IMR-90 (cell line): ENCODE measurements at regions not wholly inside any gene's neighbourhood (a gene's known extent, or its start where the extent isn't known, plus 50 kb on each side); places are given as distances from the start of the nearest gene placed in this dataset.
"Not testable (repeated sequence)": the region's sequence is repeated elsewhere in the genome, so short reads cannot be mapped to it uniquely, and the experiment has no call there.

Experiments
- ATAC-seq: fragments of 200-7000 bp; cut with Tn5 transposase; 2 replicates; pipeline ENCODE4 v1.9.1; 2020; ENCODE audit warnings: low read depth, mild to moderate bottlenecking, moderate library complexity
- BruUV-seq: library from RNA; stranded (reverse); fragments of 400-500 nt; replicated peaks from 2 replicates; lab custom pipeline; 2021; lab: Mats Ljungman, UMichigan
- CTCF ChIA-PET: fragments of 300-600 bp; formaldehyde crosslinking; extraction: SDS; loops from one replicate; lab custom pipeline; 2021; ENCODE audit warnings: antibody characterized with exemption; lab: Yijun Ruan, JAX
- POLR2A ChIA-PET: fragments of 300-600 bp; sonication (Branson Sonifier 250); formaldehyde crosslinking; loops from one replicate; lab custom pipeline; 2022; ENCODE audit warnings: antibody characterized with exemption; ENCODE audit not compliant: unreplicated experiment; lab: Charles Lee
- DNase-seq: peaks from one replicate; pipeline ENCODE4 v3.0.0; 2013
- H2AFZ ChIP-seq: replicated peaks from 2 replicates; pipeline ENCODE3; 2013; ENCODE audit warnings: low read length, mild to moderate bottlenecking; ENCODE audit not compliant: poor library complexity
- H2AK5ac ChIP-seq: 2 replicates; pipeline ENCODE4 v1.6.1; 2013; ENCODE audit warnings: low read depth, low read length, inconsistent platforms
- H2AK9ac ChIP-seq: replicated peaks from 2 replicates; pipeline ENCODE3; 2013; ENCODE audit warnings: mild to moderate bottlenecking, low read depth, low read length, moderate library complexity; ENCODE audit not compliant: poor library complexity
- H2BK120ac ChIP-seq: 2 replicates; pipeline ENCODE4 v1.6.1; 2013; ENCODE audit warnings: low read depth, low read length, inconsistent platforms
- H2BK15ac ChIP-seq: 3 replicates; pipeline ENCODE4 v1.6.1; 2013; ENCODE audit warnings: low read depth, low read length, inconsistent platforms
- H2BK20ac ChIP-seq: 2 replicates; pipeline ENCODE4 v1.6.1; 2013; ENCODE audit warnings: low read depth, mild to moderate bottlenecking, inconsistent platforms, low read length, moderate library complexity
- H2BK5ac ChIP-seq: 2 replicates; pipeline ENCODE4 v1.6.1; 2013; ENCODE audit warnings: mild to moderate bottlenecking, low read depth, low read length, inconsistent platforms; ENCODE audit not compliant: poor library complexity, severe bottlenecking
- H3K14ac ChIP-seq: replicated peaks from 2 replicates; pipeline ENCODE4 v1.6.1; 2013; ENCODE audit warnings: low read depth, low read length, inconsistent platforms
- H3K18ac ChIP-seq: 2 replicates; pipeline ENCODE4 v1.6.1; 2013; ENCODE audit warnings: low read depth, low read length, control low read depth
- H3K23ac ChIP-seq: 2 replicates; pipeline ENCODE4 v1.6.1; 2013; ENCODE audit warnings: low read depth, low read length, inconsistent platforms
- H3K27ac ChIP-seq: 2 replicates; pipeline ENCODE4 v1.5.1; 2013; ENCODE audit warnings: mild to moderate bottlenecking, control low read depth, low read length; ENCODE audit not compliant: insufficient read depth
- H3K27me3 ChIP-seq: 2 replicates; pipeline ENCODE4 v1.6.1; 2013; ENCODE audit warnings: low read length; ENCODE audit not compliant: control insufficient read depth, insufficient read depth
- H3K36me3 ChIP-seq: 2 replicates; pipeline ENCODE4 v1.6.1; 2013; ENCODE audit warnings: low read length, mixed read lengths; ENCODE audit not compliant: control insufficient read depth, insufficient read depth
- H3K4ac ChIP-seq: 2 replicates; pipeline ENCODE4 v1.6.1; 2013; ENCODE audit warnings: low read depth, low read length, inconsistent platforms
- H3K4me1 ChIP-seq: 2 replicates; pipeline ENCODE4 v1.6.1; 2013; ENCODE audit warnings: low read length, mixed read lengths; ENCODE audit not compliant: control insufficient read depth, insufficient read depth
- H3K4me2 ChIP-seq: 2 replicates; pipeline ENCODE4 v1.6.1; 2013; ENCODE audit warnings: low read depth, mild to moderate bottlenecking, control low read depth, low read length, moderate library complexity
- H3K4me3 ChIP-seq: 2 replicates; pipeline ENCODE4 v1.5.1; 2013; ENCODE audit warnings: low read depth, mild to moderate bottlenecking, control low read depth, low read length, moderate library complexity; ENCODE audit not compliant: insufficient read depth
- H3K56ac ChIP-seq: 2 replicates; pipeline ENCODE4 v1.6.1; 2013; ENCODE audit warnings: low read length, inconsistent platforms; ENCODE audit not compliant: insufficient read depth; ENCODE audit errors: extremely low read depth
- H3K79me1 ChIP-seq, 2 experiments: 2 replicates each; pipeline ENCODE4 v1.6.1; 2013; ENCODE audit warnings: low read length in 2 of 2, inconsistent platforms in 1 of 2, low read depth in 1 of 2
- H3K9ac ChIP-seq: 2 replicates; pipeline ENCODE4 v1.6.1; 2013; ENCODE audit warnings: low read depth, low read length, control low read depth
- H3K9me1 ChIP-seq: 2 replicates; pipeline ENCODE4 v1.6.1; 2013; ENCODE audit warnings: low read length, inconsistent platforms; ENCODE audit not compliant: insufficient read depth
- H3K9me3 ChIP-seq: 2 replicates; pipeline ENCODE4 v1.6.1; 2013; ENCODE audit warnings: low read length; ENCODE audit not compliant: control insufficient read depth, insufficient read depth
- H4K20me1 ChIP-seq: 2 replicates; pipeline ENCODE4 v1.6.1; 2013; ENCODE audit warnings: low read length, inconsistent platforms; ENCODE audit not compliant: insufficient read depth
- H4K5ac ChIP-seq: 2 replicates; pipeline ENCODE4 v1.6.1; 2013; ENCODE audit warnings: mild to moderate bottlenecking, low read depth, low read length, control low read depth
- H4K8ac ChIP-seq, 2 experiments: 2 replicates each; pipeline ENCODE4 v1.6.1; 2013; ENCODE audit warnings: low read depth in 2 of 2, low read length in 2 of 2, control low read depth in 1 of 2, inconsistent platforms in 1 of 2
- H4K91ac ChIP-seq: 2 replicates; pipeline ENCODE4 v1.6.1; 2013; ENCODE audit warnings: low read depth, low read length, inconsistent platforms; ENCODE audit not compliant: insufficient read depth
- WGBS, 2 experiments: methylation state at CpG; one replicate each; pipeline versions ENCODE4 v1.1.5 to v1.1.7; 2013; ENCODE audit warnings: missing lambda C conversion rate in 2 of 2; ENCODE audit not compliant: insufficient read length in 1 of 2; ENCODE audit errors: extremely low coverage in 2 of 2; 5-methylcytosine and 5-hydroxymethylcytosine counted together
- dilution Hi-C: fragments of 300-500 bp; cut with HindIII; formaldehyde crosslinking; loops from one replicate; pipeline ENCODE4 v1.14.3; 2018; ENCODE audit warnings: low sequenced_read_pairs; ENCODE audit not compliant: unreplicated experiment
- in situ Hi-C: fragments of 300-500 bp; cut with MboI; formaldehyde crosslinking; loops from 3 replicates; pipeline ENCODE4 v1.14.3; 2019; ENCODE audit warnings: low sequenced_read_pairs, inconsistent platforms, mixed read lengths
- intact Hi-C: fragments of 100-400 bp; cut with micrococcal nuclease; formaldehyde crosslinking; loops from 2 replicates; pipeline ENCODE4 v1.10.0; 2022

GRCh38 chr14:105859073-105859716, 332.8 kb downstream of the TMEM121 start:
- 45% methylated on average over 7 of the region's 16 CpGs; no CpG with 5 or more reads in 1 of the 2 experiments for WGBS, 2 experiments
- intact Hi-C loops, H3K9me1 ChIP-seq, H3K4me2 ChIP-seq, POLR2A ChIA-PET, H2BK5ac ChIP-seq, H2BK120ac ChIP-seq, H3K4me3 ChIP-seq, H3K23ac ChIP-seq, H2AK5ac ChIP-seq, H4K5ac ChIP-seq, H3K4me1 ChIP-seq, H2AK9ac ChIP-seq, BruUV-seq, H3K4ac ChIP-seq, H3K14ac ChIP-seq, H3K27me3 ChIP-seq, H3K18ac ChIP-seq, H3K79me1 ChIP-seq, dilution Hi-C loops, DNase-seq, CTCF ChIA-PET, H2BK20ac ChIP-seq, H4K91ac ChIP-seq, H3K36me3 ChIP-seq, H3K56ac ChIP-seq, H2AFZ ChIP-seq, in situ Hi-C loops, H2BK15ac ChIP-seq, H3K9ac ChIP-seq, H4K20me1 ChIP-seq, H4K8ac ChIP-seq, H3K27ac ChIP-seq, ATAC-seq: not testable (repeated sequence)
- H3K9me3 ChIP-seq = peaks cover 75% of the 10 kb centered on the region
